ENCODE measurements at regions not wholly inside any gene's neighbourhood (a gene's known extent, or its start where the extent isn't known, plus 50 kb on each side); places are given as distances from the start of the nearest gene placed in this dataset.

DNA sequence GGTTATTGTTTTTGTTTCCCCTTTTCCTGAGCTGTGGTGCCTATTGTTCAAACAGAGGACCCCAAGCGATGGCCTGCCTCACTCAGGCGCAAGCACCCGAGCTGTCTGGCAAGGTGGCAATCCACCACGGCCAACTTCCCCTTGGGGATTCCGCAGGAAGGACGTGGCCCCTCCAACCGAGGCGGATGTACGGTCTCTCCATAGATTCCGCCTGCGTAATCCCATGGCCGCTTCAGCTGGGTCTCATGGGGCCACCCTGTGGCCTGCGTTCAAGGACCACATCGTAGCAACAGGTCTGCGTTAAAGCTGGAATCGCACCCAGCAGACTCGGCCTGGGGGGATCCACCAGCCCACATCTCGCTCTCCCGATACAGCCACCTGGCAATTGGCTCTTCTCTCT, 79.9 kb downstream of the CEBPB start:
- Histone ChIP-seq H3K4me1 (ENCODE audit: control insufficient read depth, extremely low read depth, insufficient read depth, low read length) (no peaks in the 10 kb centered on the region), H4K20me1 (replicated peaks; ENCODE audit: control insufficient read depth, extremely low read depth, insufficient read depth, low read length) (no peaks in the 10 kb centered on the region), H3K27ac (ENCODE audit: insufficient read depth, low read depth, low read length) (no peak overlapping the region), H3K9me3 (replicated peaks; ENCODE audit: control insufficient read depth, insufficient read depth, low read length) (no peaks in the 10 kb centered on the region), H3K4me2 (ENCODE audit: insufficient read depth, low read length) (no peak overlapping the region), H2AFZ (ENCODE audit: low read depth, low read length) (no peak overlapping the region), H3K9ac (replicated peaks; ENCODE audit: extremely low read depth, insufficient read depth, low read length) (no peak overlapping the region), H3K79me2 (ENCODE audit: control insufficient read depth, insufficient read depth, low read length) (no peaks in the 10 kb centered on the region), H3K36me3 (ENCODE audit: control insufficient read depth in 2 of 2, extremely low read depth in 1 of 2, insufficient read depth in 2 of 2, low read length in 2 of 2) (no peaks in the 10 kb centered on the region), H3K9me1 (replicated peaks; ENCODE audit: control insufficient read depth, extremely low read depth, insufficient read depth, low read length) (no peaks in the 10 kb centered on the region), H3K27me3 (ENCODE audit: control insufficient read depth in 2 of 2, insufficient read depth in 2 of 2, low read length in 2 of 2) (peaks cover 0 to 2% of the 10 kb centered on the region in 2 experiments), H3K4me3 (replicated peaks in 1 of 3; ENCODE audit: insufficient read depth in 1 of 3, low read depth in 1 of 3, low read length in 3 of 3) (no peak overlapping the region)
- no TSS peak for BruUV-seq (replicated peaks)
- DNase-seq (ENCODE audit: low read depth, low spot score), result no peak
- intact Hi-C loops (cut with micrococcal nuclease), result no loop called here
- TF ChIP-seq EZH2 (IDR thresholded peaks at IDR 0.05; ENCODE audit: borderline replicate concordance, low read depth, low read length, severe bottlenecking), result no peak
- CTCF ChIA-PET, result no interaction called here
- POLR2A ChIA-PET, result no interaction called here
- dilution Hi-C loops (cut with MboI; ENCODE audit: extremely low pct_ligation_motif_present, low sequenced_read_pairs), result no loop called here
- no peak for FAIRE-seq

DNA sequence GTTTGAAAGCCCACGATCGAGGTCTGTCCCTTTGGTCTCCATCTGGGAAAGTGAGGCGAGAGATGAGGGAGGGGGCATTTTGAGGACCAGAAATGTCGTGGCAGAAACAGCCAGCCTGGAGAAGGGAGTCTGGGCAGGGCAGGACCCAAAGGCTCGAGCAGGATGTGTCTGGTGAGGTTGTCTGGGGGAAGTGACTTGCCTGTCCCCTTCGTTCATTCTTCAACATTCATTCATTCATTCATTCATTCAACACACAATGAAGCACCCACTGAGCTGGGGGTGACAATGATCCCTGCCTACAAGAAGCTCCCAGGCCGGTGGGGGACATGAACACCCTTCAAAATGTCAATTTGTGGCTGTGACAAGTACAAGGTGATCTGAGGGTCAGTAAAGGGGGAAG, 80.5 kb downstream of the CEBPB start:
- ChIA-PET POLR2A (no interaction called here), CTCF (interaction anchor here (1.3 kb wide), 1 partner anchor 10 kb away, joined by 3 read pairs; no protein-coding TSS in a partner anchor)
- Histone ChIP-seq H4K20me1 (replicated peaks; ENCODE audit: control insufficient read depth, extremely low read depth, insufficient read depth, low read length) (no peaks in the 10 kb centered on the region), H3K36me3 (ENCODE audit: control insufficient read depth in 2 of 2, extremely low read depth in 1 of 2, insufficient read depth in 2 of 2, low read length in 2 of 2) (no peaks in the 10 kb centered on the region), H3K79me2 (ENCODE audit: control insufficient read depth, insufficient read depth, low read length) (no peaks in the 10 kb centered on the region), H2AFZ (ENCODE audit: low read depth, low read length) (no peak overlapping the region), H3K4me3 (replicated peaks in 1 of 3; ENCODE audit: insufficient read depth in 1 of 3, low read depth in 1 of 3, low read length in 3 of 3) (no peak overlapping the region), H3K4me1 (ENCODE audit: control insufficient read depth, extremely low read depth, insufficient read depth, low read length) (no peaks in the 10 kb centered on the region), H3K27ac (ENCODE audit: insufficient read depth, low read depth, low read length) (no peak overlapping the region), H3K4me2 (ENCODE audit: insufficient read depth, low read length) (no peak overlapping the region), H3K9me3 (replicated peaks; ENCODE audit: control insufficient read depth, insufficient read depth, low read length) (no peaks in the 10 kb centered on the region), H3K9me1 (replicated peaks; ENCODE audit: control insufficient read depth, extremely low read depth, insufficient read depth, low read length) (no peaks in the 10 kb centered on the region), H3K27me3 (ENCODE audit: control insufficient read depth in 2 of 2, insufficient read depth in 2 of 2, low read length in 2 of 2) (peaks cover 0 to 2% of the 10 kb centered on the region in 2 experiments), H3K9ac (replicated peaks; ENCODE audit: extremely low read depth, insufficient read depth, low read length) (no peak overlapping the region)
- TF ChIP-seq GATA2 (IDR thresholded peaks at IDR 0.05; ENCODE audit: insufficient read depth, insufficient read length, low read depth, low read length), result no peak
- TF ChIP-seq POLR2AphosphoS5 (IDR thresholded peaks at IDR 0.05; ENCODE audit: insufficient read depth, low read depth, low read length), result no peak
- no peak for TF ChIP-seq JUN (IDR thresholded peaks at IDR 0.05; ENCODE audit: borderline replicate concordance, insufficient read depth, insufficient read length, low read depth)
- no peak for TF ChIP-seq POLR2A (IDR thresholded peaks at IDR 0.05; ENCODE audit: low read depth, low read length)
- TF ChIP-seq MYC (IDR thresholded peaks at IDR 0.05; ENCODE audit: low read depth, low read length), result no peak
- TF ChIP-seq, protein P1, sequence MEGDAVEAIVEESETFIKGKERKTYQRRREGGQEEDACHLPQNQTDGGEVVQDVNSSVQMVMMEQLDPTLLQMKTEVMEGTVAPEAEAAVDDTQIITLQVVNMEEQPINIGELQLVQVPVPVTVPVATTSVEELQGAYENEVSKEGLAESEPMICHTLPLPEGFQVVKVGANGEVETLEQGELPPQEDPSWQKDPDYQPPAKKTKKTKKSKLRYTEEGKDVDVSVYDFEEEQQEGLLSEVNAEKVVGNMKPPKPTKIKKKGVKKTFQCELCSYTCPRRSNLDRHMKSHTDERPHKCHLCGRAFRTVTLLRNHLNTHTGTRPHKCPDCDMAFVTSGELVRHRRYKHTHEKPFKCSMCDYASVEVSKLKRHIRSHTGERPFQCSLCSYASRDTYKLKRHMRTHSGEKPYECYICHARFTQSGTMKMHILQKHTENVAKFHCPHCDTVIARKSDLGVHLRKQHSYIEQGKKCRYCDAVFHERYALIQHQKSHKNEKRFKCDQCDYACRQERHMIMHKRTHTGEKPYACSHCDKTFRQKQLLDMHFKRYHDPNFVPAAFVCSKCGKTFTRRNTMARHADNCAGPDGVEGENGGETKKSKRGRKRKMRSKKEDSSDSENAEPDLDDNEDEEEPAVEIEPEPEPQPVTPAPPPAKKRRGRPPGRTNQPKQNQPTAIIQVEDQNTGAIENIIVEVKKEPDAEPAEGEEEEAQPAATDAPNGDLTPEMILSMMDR (IDR thresholded peaks at IDR 0.05; ENCODE audit: extremely low read depth in 1 of 2, insufficient read depth in 1 of 2, low read depth in 1 of 2, low read length in 2 of 2), result no peak
- TF ChIP-seq, protein P2, sequence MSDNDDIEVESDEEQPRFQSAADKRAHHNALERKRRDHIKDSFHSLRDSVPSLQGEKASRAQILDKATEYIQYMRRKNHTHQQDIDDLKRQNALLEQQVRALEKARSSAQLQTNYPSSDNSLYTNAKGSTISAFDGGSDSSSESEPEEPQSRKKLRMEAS (IDR thresholded peaks at IDR 0.05; ENCODE audit: insufficient read depth, insufficient read length), result no peak
- TF ChIP-seq FOS (IDR thresholded peaks at IDR 0.05; ENCODE audit: borderline replicate concordance, insufficient read depth, low read length), result no peak
- no peak for TF ChIP-seq EZH2 (IDR thresholded peaks at IDR 0.05; ENCODE audit: borderline replicate concordance, low read depth, low read length, severe bottlenecking)
- dilution Hi-C loops (cut with MboI; ENCODE audit: extremely low pct_ligation_motif_present, low sequenced_read_pairs) (no loop called here), intact Hi-C loops (cut with micrococcal nuclease) (no loop called here)
- BruUV-seq (replicated peaks), result no TSS peak
- FAIRE-seq (no peak), DNase-seq (ENCODE audit: low read depth, low spot score) (no peak)

All from endothelial cell of umbilical vein (primary cell).